GM18517 (cell line): ENCODE measurements at regions not wholly inside any gene's neighbourhood (a gene's known extent, or its start where the extent isn't known, plus 50 kb on each side); places are given as distances from the start of the nearest gene placed in this dataset.
"Not testable (repeated sequence)": the region's sequence is repeated elsewhere in the genome, so short reads cannot be mapped to it uniquely, and the experiment has no call there.

ENCODE experiments used
- ATAC-seq: cut with Tn5 transposase; IDR thresholded peaks from one replicate; pipeline ENCODE4 v1.9.1; 2021; ENCODE audit warnings: mild to moderate bottlenecking, moderate library complexity; ENCODE audit not compliant: unreplicated experiment

DNA sequence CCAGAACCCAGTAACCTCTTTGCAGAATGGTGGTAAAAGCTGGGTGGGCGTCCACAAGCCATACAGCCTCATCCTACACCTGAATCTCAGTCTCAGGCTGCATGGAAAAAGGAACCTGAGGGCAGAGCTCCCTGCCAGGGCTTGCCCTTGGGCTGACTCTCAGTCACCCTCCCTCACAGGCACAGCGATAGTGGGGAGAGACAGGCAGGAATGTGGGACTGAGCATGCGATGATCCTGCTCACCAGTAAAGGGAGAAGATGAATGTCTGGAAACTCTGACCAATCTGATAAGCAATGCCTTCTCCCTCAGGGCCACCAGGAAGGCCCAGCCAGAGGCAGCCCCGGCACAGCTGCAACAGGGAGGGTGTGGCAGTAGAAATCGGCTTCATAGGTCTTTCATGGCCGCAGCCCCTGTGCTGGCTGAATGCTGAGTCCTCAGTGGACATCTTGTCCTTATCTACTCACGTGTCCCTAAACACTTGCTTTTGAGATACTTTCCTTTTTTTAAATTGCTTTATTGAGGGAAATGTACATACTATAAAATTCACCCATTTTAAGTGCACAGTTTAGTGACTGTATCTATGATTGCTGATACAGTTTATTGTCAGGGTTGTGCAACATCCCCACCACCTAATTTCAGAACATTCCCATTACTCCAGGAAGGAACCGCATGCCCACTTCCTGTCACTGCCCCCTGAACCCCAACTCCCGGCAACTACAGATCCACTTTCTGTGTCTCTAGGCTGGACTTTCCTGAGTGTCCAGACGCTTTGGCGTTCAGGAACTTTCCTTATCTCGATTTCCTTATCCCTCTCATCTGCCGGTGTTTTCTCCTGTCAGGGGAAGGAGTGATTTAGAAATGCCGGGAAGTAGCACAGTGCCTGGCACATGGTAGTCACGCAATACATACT, 258.1 kb downstream of the PCNX1 start:
- no peak for ATAC-seq

GRCh38 chr14:71166180-71166837, 259.1 kb downstream of the PCNX1 start:
- no peak for ATAC-seq

- not testable (repeated sequence) for ATAC-seq
Measured at GRCh38 chr14:71167325-71167950, 260.2 kb downstream of the PCNX1 start.

GRCh38 chr14:71168161-71168560, 260.9 kb downstream of the PCNX1 start:
- ATAC-seq = not testable (repeated sequence)

- no peak for ATAC-seq
Measured at GRCh38 chr14:71168564-71169427, 261.5 kb downstream of the PCNX1 start.

- no peak for ATAC-seq
Measured at GRCh38 chr14:71169861-71170260, 262.6 kb downstream of the PCNX1 start.

DNA sequence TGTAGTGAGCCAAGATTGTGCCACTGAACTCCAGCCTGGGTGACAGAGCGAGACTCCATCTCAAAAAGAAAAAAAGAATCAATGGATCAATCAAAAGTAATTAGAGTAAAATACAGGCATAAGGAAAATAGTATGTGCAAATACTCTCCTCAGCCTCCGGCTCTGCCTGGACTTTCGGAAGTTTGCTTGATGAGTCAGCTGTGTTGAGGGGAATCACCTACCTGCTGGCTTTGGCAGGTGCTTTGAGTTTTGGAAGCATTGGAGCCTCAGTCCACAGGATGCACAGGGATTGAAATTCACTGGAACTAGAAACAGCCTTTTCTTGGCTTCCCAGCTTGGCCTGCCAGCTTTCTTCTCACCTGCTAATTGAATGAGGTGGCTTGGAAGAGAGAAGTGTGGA, 268.2 kb downstream of the PCNX1 start:
- no peak for ATAC-seq

- no peak for ATAC-seq
Measured at GRCh38 chr14:71179066-71179465, 271.8 kb downstream of the PCNX1 start.

DNA sequence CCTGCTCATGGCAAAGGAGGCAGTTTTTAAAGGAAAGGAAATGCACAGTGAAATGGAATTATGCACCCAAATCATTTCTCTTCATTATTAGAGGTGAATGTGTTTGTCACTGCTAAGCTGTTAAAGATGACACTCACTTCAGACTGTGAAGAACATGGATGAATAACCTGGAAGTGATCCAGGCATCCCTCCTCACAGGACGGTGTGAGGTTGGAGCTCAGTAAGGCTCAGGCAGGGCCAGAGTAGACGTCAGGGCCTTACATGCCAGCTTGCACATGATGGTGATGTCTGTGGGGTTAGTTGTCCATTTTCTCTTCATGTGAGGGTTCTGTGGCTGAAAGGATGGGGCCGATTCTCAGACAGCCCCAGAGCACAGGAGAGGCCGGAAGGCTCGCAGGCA, 273.1 kb downstream of the PCNX1 start:
- ATAC-seq = no peak

DNA sequence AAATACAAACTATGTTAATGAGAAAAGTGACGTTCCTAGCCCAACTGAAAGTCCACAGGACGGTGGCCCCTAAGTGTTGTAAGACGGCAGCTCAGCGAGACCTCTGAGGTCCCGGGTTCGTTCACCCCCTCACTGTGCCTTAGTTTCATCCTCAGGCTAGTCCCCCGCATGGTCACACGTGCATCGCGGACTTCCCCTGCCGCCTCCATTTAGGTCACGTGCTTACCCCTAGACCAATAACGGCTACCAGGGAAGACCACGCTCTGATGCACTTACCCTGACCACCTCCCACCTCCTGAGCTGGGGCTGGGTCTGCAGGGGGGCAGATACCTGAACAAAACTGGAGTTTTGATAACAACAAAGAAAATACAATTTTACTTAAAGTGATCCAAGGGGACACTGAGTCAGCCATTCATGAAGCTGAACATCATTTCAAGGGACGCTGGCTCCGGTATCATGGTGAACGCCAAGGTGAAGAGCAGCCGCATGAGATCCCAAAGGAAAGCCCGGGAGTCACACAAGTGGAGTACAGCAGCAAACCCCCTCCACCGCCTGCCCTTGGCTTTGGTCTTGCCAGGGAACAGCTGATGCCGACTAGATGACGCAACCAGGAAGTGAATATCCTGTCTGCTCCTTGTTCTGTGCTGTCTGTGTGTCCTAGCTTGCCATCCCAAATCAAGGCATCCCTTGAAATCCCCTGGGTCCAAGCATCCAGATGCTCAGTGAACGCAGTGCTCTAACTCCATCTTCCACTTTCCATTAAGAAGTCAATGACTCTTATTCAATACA, 274.1 kb downstream of the PCNX1 start:
- no peak for ATAC-seq

DNA sequence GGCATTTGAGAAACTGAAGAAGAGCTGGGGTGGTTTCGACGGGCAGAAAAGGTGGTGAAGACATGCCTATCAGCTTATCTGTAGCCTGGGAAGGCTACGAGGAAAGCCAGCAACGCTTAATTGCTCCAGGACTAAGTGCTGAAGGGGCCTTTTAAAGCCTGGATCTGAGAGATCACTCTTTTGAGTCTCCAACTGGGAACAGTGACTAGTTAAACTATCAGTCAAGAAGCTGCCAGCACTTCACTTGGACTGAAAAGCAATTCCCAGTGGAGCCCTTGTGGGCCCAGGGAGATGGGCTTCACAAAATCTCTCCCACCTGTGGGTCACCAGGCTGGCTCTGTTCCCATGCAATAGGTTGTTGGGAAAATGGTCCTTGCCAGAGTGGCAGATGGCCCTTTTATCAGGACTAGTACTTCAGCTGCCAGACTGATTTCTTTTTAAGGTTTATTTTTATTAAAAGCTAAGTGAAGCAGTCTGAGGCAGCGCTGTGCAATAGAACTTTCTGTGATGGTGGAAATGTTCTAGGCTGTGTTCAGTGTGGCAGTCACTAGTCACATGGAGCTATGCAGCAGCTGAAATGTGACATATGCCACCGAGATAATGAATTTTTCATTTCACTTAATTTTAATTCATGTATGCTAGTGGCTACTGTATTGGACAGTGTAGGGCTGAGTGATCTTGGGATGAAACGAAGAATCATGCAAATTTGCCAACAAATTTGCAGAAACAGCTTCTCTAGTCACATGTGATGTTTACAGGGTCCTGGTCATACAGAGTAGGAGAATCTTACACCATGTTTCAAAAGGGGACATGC, 276.8 kb downstream of the PCNX1 start:
- no peak for ATAC-seq

DNA sequence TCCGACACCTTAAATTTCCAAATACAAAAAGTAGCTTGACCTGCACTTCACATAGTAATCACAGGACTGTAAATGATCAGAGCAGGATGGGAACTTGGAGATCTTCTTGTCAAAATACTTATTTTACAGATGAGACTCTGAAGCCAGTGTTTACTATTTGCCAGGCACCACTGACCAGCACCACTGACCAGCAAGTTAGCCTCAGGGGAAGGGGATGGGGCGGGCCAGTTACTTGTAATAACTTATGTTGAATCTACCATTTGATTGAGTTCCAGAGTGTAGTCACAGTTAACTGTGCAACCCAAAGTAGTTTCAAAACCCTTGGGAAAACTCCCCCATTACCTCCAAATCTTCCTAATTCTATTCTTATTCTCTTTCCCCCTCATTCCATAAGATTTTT, 278.4 kb downstream of the PCNX1 start:
- ATAC-seq = no peak

DNA sequence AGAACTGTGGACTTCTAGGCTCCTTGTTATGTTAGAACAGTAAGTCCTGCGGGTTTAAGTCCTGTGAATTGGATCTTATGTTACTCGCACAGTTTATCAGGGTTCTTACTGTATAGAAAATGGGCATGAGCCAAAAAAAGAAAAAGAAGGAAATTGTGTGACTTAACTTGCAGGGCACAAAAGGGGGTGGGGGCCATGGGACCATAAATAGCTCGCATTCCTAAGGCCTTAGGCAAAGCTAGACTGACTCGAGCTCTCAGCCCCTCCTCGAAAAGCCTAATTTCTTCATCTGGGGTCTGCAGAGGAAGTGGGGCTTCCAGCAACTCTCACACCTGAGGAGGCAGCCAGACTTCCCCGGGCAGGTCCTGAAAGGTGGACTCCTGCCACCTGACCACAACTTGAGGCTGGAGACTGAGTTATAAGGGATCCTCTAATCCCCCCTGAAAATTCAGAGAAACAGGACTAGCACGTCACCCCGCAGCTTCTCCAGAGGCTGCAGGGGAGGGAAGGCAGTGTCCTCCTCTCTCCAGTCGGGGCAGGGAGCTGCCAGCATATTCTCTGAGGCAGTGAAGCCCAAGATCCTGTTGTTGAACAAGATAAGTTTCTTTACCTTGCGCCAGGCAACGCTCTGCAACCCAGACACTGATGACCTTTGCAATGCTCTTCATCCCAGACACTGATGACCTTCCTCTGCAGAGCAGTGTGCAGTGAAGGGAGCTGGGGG, 280.5 kb downstream of the PCNX1 start:
- no peak for ATAC-seq

DNA sequence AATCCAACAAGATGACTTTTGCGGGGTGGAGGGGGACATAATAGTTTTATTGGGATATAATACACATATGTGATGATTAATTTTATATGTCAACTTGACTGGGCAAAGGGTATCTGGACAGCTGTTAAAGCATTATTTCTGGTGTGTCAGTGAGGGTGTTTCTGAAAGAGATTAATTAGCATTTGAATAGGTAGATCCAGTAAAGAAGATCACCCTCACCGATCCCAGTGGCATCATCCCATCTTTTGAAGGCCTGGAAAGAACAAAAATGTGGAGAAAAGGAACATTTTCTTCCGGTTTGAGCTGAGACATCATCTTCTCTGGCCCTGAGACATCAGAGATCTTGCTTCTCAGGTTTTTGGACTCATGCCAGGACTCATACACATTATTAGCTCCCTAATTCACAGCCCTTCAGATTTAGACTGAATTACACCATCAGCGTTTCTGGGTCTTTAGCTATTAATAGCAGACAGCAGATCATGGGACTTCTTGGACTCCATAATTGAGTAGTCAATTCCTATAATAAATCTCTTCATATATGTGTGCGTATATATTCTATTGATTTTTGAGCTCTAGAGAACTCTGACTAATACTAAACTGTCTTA, 283.6 kb downstream of the PCNX1 start:
- no peak for ATAC-seq

DNA sequence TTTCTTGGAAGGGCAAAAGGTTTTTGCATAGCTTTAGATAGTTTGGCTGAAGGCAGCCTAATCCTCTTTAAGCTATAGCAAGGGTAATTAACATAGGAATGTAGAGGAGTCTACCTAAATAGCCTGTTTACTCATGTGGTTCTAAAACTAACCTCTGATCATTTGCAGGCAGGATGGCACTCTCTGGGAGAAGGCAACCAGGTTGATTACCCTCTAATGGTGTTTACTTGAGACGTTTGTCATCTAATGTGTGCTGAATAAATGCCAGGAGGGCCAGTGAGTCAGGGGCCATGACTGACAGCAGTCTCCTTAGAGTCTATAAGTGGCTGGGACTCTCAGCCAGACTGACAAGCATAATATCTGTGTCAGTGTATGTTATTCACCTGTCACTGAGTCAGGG, 286.4 kb downstream of the PCNX1 start:
- ATAC-seq = no peak

GRCh38 chr14:71194251-71194650, 287.0 kb downstream of the PCNX1 start:
- ATAC-seq = no peak

GRCh38 chr14:71196921-71197320, 289.7 kb downstream of the PCNX1 start:
- ATAC-seq = no peak

DNA sequence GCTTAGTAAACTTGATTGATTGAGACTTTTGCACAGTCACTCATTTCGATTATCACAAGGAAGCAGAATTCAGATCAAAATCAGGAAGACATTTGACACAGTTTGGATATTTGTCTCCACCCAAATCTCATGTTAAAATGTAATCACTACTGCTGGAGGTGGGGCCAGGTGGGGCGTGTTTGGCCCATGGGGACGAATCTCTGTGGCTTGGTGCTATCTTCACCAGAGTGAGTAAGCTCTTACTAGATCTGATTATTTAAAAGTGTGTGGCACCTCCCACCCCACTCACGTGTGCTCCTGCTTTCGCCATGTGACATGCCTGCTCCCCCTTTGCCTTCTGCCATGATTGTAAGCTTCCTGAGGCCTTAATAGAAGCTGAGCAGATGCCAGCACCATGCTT, 291.4 kb downstream of the PCNX1 start:
- no peak for ATAC-seq
